OCI-LY7 (cell line): ENCODE measurements at regions not wholly inside any gene's neighbourhood (a gene's known extent, or its start where the extent isn't known, plus 50 kb on each side); places are given as distances from the start of the nearest gene placed in this dataset.

Experiments
- BruUV-seq: library from RNA; stranded (reverse); fragments of 400-500 nt; replicated peaks from 2 replicates; lab custom pipeline; 2021; lab: Mats Ljungman, UMichigan
- CTCF ChIA-PET: fragments of 300-600 bp; sonication (Branson Sonifier 250); formaldehyde crosslinking; loops from one replicate; lab custom pipeline; 2022; ENCODE audit warnings: antibody characterized with exemption; ENCODE audit not compliant: unreplicated experiment; lab: Charles Lee
- POLR2A ChIA-PET: fragments of 300-600 bp; sonication (Branson Sonifier 250); formaldehyde crosslinking; loops from one replicate; lab custom pipeline; 2022; ENCODE audit warnings: antibody characterized with exemption; lab: Charles Lee
- DNase-seq: peaks from one replicate; pipeline ENCODE4 v3.0.0-alpha.2; 2015; ENCODE audit warnings: low spot score
- H2AFZ ChIP-seq: fragments of 200-600 bp; sonication (generic), shearing (Covaris generic); 2 replicates; pipeline ENCODE4 v1.6.1; 2014; ENCODE audit warnings: mild to moderate bottlenecking, antibody characterized with exemption, low read length, moderate library complexity
- H3K27ac ChIP-seq: fragments of 200-600 bp; sonication (generic); 2 replicates; pipeline ENCODE4 v1.5.1; 2014; ENCODE audit warnings: mixed run types, low read depth, mild to moderate bottlenecking, moderate library complexity, low read length, inconsistent platforms; ENCODE audit not compliant: poor library complexity, severe bottlenecking
- H3K36me3 ChIP-seq: fragments of 200-600 bp; sonication (generic); 2 replicates; pipeline ENCODE4 v1.6.1; 2014; ENCODE audit warnings: mild to moderate bottlenecking, antibody characterized with exemption, low read length, moderate library complexity, mixed read lengths; ENCODE audit not compliant: insufficient read depth
- H3K4me1 ChIP-seq: fragments of 200-600 bp; sonication (generic); 2 replicates; pipeline ENCODE4 v1.5.1; 2014; ENCODE audit warnings: mild to moderate bottlenecking, low read length; ENCODE audit not compliant: insufficient read depth, poor library complexity, severe bottlenecking
- H3K4me2 ChIP-seq: fragments of 200-600 bp; sonication (generic); 2 replicates; pipeline ENCODE4 v1.6.1; 2014; ENCODE audit warnings: mild to moderate bottlenecking, low read length
- H3K4me3 ChIP-seq: fragments of 200-600 bp; sonication (generic); 2 replicates; pipeline ENCODE4 v1.5.1; 2014; ENCODE audit warnings: mild to moderate bottlenecking, low read depth, low read length; ENCODE audit not compliant: poor library complexity, severe bottlenecking
- H3K79me2 ChIP-seq: fragments of 200-600 bp; sonication (generic); 2 replicates; pipeline ENCODE4 v1.6.1; 2016; ENCODE audit warnings: low read depth, mild to moderate bottlenecking, low read length, moderate library complexity, mixed read lengths; ENCODE audit not compliant: insufficient read depth
- H3K9me2 ChIP-seq: fragments of 200-600 bp; sonication (generic); 2 replicates; pipeline ENCODE4 v1.6.1; 2016; ENCODE audit warnings: mild to moderate bottlenecking, low read length, mixed read lengths; ENCODE audit not compliant: insufficient read depth
- H3K9me3 ChIP-seq: fragments of 200-600 bp; sonication (generic); 2 replicates; pipeline ENCODE4 v1.6.1; 2014; ENCODE audit warnings: mild to moderate bottlenecking, mixed run types, low read length, mixed read lengths
- H4K20me1 ChIP-seq: fragments of 200-600 bp; sonication (generic); 2 replicates; pipeline ENCODE4 v1.6.1; 2014; ENCODE audit warnings: mild to moderate bottlenecking, antibody characterized with exemption, low read length, moderate library complexity, mixed read lengths; ENCODE audit not compliant: insufficient read depth
- CTCF ChIP-seq: fragments of 200-600 bp; sonication (generic); conservative IDR thresholded peaks from 2 replicates; pipeline ENCODE4 v1.5.1; 2014; ENCODE audit warnings: mild to moderate bottlenecking, antibody characterized with exemption, low read length, moderate library complexity, mixed read lengths
- EZH2phosphoT487 ChIP-seq: fragments of 200-600 bp; sonication (generic); IDR thresholded peaks from 2 replicates; pipeline ENCODE4 v1.6.1; 2018; ENCODE audit warnings: low read depth, borderline replicate concordance, mild to moderate bottlenecking, mixed run types, antibody characterized with exemption, low read length, moderate library complexity, mixed read lengths
- intact Hi-C: fragments of 100-400 bp; cut with micrococcal nuclease; formaldehyde crosslinking; loops from one replicate; pipeline ENCODE4 v1.10.0; 2022; ENCODE audit not compliant: unreplicated experiment

GRCh38 chr4:54566608-54567007 is 91.1 kb upstream of the KIT start:
- ChIA-PET CTCF (no interaction called here), POLR2A (no interaction called here)
- Histone ChIP-seq H3K79me2 (no peaks in the 10 kb centered on the region), H3K9me2 (no peaks in the 10 kb centered on the region), H2AFZ (no peak overlapping the region), H3K9me3 (no peaks in the 10 kb centered on the region), H4K20me1 (no peaks in the 10 kb centered on the region), H3K4me3 (no peak overlapping the region), H3K27ac (no peak overlapping the region), H3K36me3 (no peaks in the 10 kb centered on the region), H3K4me2 (no peak overlapping the region), H3K4me1 (no peaks in the 10 kb centered on the region)
- DNase-seq: no peak
- no TSS peak for BruUV-seq
- TF ChIP-seq EZH2phosphoT487: no peak
- intact Hi-C loops: no loop called here

GRCh38 chr4:54567327-54567726 is 90.4 kb upstream of the KIT start:
- H3K27ac ChIP-seq: no peak overlapping the region
- H3K4me2 ChIP-seq: no peak overlapping the region
- H3K9me3 ChIP-seq: no peaks in the 10 kb centered on the region
- BruUV-seq: no TSS peak
- H3K4me3 ChIP-seq: no peak overlapping the region
- H2AFZ ChIP-seq: no peak overlapping the region
- no peaks in the 10 kb centered on the region for H3K4me1 ChIP-seq
- ChIA-PET CTCF (no interaction called here), POLR2A (no interaction called here)
- no peaks in the 10 kb centered on the region for H3K36me3 ChIP-seq
- no peak for DNase-seq
- H4K20me1 ChIP-seq: no peaks in the 10 kb centered on the region
- TF ChIP-seq EZH2phosphoT487 (no peak), CTCF (no peak)
- no peaks in the 10 kb centered on the region for H3K9me2 ChIP-seq
- H3K79me2 ChIP-seq: no peaks in the 10 kb centered on the region
- intact Hi-C loops: no loop called here

- POLR2A ChIA-PET: no interaction called here
- no TSS peak for BruUV-seq
Measured at GRCh38 chr4:54568184-54568583, 89.6 kb upstream of the KIT start.

More at GRCh38 chr4:54568184-54568583, 89.6 kb upstream of the KIT start:
- CTCF ChIA-PET: no interaction called here
- no peak overlapping the region for H3K27ac ChIP-seq
- no peak overlapping the region; the same call in 1 of the 2 replicates for H2AFZ ChIP-seq
- H3K9me3 ChIP-seq: no peaks in the 10 kb centered on the region
- H3K4me2 ChIP-seq: no peak overlapping the region
- intact Hi-C loops: no loop called here
- no peak overlapping the region for H3K4me3 ChIP-seq
- no peak for DNase-seq
- no peaks in the 10 kb centered on the region for H3K4me1 ChIP-seq
- no peak for TF ChIP-seq EZH2phosphoT487
- TF ChIP-seq CTCF: no peak
- H3K36me3 ChIP-seq: no peaks in the 10 kb centered on the region
- no peaks in the 10 kb centered on the region for H3K9me2 ChIP-seq
- no peaks in the 10 kb centered on the region for H4K20me1 ChIP-seq
- H3K79me2 ChIP-seq: no peaks in the 10 kb centered on the region
